GM21423 (cell line): ENCODE measurements at regions not wholly inside any gene's neighbourhood (a gene's known extent, or its start where the extent isn't known, plus 50 kb on each side); places are given as distances from the start of the nearest gene placed in this dataset.

Source experiments
- ATAC-seq: cut with Tn5 transposase; IDR thresholded peaks from one replicate; pipeline ENCODE4 v1.9.1; 2021; ENCODE audit warnings: mild to moderate bottlenecking, moderate library complexity; ENCODE audit not compliant: unreplicated experiment

- ATAC-seq, result no peak
Observed at GRCh38 chr5:175118700-175119309, 325.2 kb downstream of the DRD1 start.

DNA sequence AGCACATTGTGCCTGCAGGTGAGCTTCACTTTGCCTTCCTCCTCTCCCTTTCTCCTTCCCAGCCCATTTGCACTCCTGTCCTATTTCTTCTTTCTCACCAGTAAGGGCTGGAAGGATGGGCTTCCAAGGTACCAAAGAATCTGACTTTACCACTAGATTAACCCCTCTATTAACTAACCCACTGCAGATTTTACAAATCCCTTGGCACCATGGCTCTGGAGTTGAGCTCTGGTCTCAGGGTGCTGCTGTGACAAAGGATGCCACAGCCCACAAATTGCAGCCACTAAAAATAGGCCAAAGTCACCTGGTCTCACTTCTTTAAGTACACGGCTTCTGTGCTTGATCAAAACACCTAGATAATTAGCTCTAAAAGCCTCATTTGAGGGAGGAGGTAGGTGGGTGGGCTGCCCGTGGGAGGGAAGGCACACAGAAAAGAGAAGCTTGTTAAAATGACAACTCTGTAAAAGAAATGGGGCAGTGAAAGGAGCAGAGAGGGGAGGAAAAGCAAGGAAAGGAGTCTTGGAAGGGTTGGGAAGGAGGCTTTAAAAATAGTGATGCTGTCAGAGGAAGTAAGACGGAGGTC is 327.4 kb downstream of the DRD1 start:
- no peak for ATAC-seq

GRCh38 chr5:175115831-175116230 is 328.2 kb downstream of the DRD1 start:
- no peak for ATAC-seq

DNA sequence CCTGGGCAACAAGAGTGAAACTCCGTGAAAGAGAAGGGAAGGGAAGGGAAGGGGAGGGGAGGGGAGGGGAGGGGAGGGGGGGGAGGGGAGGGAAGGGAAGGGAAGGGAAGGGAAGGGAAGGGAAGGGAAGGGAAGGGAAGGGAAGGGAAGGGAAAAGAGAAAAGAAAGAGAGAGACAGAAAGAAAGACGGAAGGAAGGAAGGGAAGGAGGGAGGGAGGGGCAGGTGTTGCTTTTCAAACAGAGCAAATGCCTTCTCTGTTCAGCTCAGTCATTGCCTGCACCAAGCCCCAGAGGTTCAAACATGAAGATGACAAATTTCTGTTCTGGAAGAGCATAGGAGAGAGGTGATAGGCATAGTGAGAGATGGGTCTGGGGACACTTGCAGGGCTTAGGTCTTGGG is 330.0 kb downstream of the DRD1 start:
- ATAC-seq, result no peak

GRCh38 chr5:175109058-175109755 is 334.8 kb downstream of the DRD1 start:
- no peak for ATAC-seq

GRCh38 chr5:175107865-175108264 is 336.1 kb downstream of the DRD1 start:
- ATAC-seq, result no peak

DNA sequence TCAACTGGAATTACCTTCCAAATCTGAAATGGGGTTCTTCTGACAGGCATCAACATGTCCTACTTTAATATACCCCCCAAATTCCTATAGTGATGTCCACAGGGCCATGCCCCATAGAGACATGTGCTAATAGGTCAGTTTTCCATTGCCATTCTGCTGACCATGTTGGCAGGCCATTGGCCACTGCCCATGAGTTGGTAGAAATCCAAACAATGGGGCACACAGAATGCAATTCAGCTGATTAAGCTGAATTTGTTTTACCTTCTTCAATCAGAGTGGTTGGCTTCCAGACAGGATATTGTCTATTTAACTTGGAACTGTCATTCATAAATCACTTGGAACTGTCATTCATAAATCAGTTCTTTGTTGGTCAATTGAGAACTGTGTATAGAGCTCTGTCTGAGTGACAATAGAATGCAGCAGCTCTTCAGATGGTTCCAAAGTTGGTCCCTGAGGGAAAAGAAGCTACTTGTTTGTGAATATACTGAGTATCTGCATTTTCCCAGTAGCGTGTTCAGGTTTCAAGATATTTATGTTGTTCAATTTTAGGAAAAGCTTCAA is 336.9 kb downstream of the DRD1 start:
- ATAC-seq, result no peak

DNA sequence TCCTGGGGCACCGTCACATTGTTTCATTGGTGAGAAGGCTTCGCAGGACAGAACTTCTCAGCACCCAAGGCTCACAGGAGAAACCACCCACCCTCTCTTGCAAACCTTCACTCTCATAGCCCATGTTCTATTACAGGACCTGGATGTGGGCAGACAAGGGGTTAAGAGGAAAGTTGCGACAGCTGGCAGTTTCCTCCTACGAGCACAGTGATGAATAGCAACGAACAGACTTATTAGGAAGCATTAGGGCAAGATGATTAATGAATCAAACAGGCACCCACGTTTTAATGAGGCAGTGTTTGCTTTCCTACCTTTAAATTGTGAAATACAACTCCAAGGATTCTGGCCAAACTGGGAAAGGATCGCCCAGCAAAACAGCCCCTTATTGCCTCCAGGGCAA is 339.3 kb downstream of the DRD1 start:
- no peak for ATAC-seq

- ATAC-seq, result no peak
Observed at GRCh38 chr5:175103746-175104145, 340.2 kb downstream of the DRD1 start.

GRCh38 chr5:175102717-175103116 is 341.3 kb downstream of the DRD1 start:
- ATAC-seq, result no peak

- no peak for ATAC-seq
Observed at GRCh38 chr5:175098301-175098700, 345.7 kb downstream of the DRD1 start.

DNA sequence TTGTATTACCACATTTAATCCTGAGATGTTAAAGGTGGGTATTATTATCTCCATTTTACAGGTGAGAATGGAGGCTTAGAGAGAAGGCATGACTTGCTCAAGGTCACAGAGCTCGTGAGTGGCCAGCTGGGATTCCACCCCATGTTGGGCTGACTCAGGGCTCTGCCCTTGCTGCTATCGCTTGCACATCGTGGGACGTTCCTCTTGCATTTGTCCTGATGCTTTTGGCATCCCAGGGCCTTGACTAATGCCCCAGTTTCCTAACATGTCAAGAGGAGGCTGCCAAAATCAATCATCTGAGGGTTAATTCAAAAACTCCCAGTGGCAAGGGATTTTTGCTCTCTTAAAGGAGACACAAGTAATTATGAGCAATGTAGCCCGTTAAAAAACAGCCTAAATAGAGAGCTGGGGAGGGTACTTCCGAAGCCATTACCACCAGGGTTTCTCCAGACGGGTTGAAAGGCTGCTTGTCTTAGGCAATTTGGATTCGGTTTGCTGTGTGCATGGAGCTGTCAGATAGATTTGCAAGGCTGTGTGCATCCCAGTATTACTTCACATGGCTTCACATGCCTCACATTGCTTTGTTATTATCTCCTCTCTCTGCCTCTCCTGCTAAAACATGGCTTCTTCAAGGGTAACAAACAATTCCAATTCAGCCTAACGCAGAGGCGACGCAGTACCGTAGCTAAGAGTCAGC is 347.4 kb downstream of the DRD1 start:
- no peak for ATAC-seq

DNA sequence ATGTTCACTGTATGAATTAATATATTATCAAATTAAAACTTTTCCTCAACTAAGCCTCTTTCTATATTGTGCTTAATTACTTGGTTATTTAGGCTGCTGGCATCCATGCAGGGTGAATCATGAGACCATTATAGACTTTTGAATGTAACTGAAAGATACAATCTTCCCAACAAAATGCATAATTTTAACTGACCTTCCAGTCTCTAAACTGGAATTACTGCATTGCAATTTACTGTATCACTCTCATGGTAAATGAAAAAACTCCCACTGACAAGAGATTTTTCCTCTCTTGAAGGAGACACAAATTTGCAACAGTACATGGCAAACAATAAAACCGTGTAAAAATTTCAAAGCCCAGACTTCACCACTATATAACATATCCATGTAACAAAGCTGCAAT is 349.5 kb downstream of the DRD1 start:
- ATAC-seq, result no peak

GRCh38 chr5:175092691-175093090 is 351.3 kb downstream of the DRD1 start:
- no peak for ATAC-seq

DNA sequence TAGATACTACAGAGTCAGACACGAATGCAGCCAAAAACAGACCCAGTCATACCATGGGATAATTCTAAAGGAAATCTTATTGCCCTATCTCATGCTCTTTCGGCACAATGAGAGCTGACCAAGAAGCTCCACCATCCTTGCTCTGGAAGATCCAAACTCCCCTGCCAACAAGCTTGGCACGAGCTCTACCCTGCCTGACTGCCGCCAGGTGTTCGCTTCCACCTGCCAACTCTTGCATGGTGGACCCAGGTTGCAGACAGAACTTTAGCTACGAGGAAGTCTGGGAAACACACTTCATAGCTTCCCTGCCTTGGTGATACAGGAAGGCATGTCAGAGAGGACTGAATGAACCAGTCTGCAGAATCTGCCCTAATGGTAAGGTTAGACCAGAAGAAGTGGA is 355.0 kb downstream of the DRD1 start:
- no peak for ATAC-seq

- ATAC-seq, result no peak
Observed at GRCh38 chr5:175082866-175083590, 358.6 kb downstream of the MSX2 start.

- no peak for ATAC-seq
Observed at GRCh38 chr5:175082346-175082745, 358.0 kb downstream of the MSX2 start.

DNA sequence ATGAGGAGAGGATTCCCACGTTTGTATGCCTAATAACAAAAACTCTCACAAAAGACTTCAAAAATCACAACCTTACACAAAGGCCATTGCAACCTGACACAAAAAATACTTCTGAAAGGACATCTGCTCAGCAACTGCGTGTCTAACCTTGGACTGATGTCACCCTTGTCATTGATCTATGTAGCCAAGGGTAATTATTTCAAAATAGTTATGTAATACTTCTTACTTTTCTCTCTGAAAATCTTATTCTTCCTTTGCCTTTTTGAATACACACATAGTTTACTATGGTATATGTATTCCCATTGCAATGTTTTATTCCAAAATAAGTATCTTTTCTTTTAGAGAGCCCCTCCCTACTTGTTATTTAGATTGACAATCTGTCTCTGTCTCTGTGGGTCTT is 355.3 kb downstream of the MSX2 start:
- ATAC-seq, result no peak

- ATAC-seq, result no peak
Observed at GRCh38 chr5:175070283-175070682, 345.9 kb downstream of the MSX2 start.

GRCh38 chr5:175060257-175060656 is 335.9 kb downstream of the MSX2 start:
- no peak for ATAC-seq

- no peak for ATAC-seq
Observed at GRCh38 chr5:175059687-175060211, 335.4 kb downstream of the MSX2 start.
